ENCODE measurements at regions not wholly inside any gene's neighbourhood (a gene's known extent, or its start where the extent isn't known, plus 50 kb on each side); places are given as distances from the start of the nearest gene placed in this dataset.
A peak's percentile ranks its signal among the peaks of the same experiment; 100 is the strongest.
"Not testable (repeated sequence)": the region's sequence is repeated elsewhere in the genome, so short reads cannot be mapped to it uniquely, and the experiment has no call there.

DNA sequence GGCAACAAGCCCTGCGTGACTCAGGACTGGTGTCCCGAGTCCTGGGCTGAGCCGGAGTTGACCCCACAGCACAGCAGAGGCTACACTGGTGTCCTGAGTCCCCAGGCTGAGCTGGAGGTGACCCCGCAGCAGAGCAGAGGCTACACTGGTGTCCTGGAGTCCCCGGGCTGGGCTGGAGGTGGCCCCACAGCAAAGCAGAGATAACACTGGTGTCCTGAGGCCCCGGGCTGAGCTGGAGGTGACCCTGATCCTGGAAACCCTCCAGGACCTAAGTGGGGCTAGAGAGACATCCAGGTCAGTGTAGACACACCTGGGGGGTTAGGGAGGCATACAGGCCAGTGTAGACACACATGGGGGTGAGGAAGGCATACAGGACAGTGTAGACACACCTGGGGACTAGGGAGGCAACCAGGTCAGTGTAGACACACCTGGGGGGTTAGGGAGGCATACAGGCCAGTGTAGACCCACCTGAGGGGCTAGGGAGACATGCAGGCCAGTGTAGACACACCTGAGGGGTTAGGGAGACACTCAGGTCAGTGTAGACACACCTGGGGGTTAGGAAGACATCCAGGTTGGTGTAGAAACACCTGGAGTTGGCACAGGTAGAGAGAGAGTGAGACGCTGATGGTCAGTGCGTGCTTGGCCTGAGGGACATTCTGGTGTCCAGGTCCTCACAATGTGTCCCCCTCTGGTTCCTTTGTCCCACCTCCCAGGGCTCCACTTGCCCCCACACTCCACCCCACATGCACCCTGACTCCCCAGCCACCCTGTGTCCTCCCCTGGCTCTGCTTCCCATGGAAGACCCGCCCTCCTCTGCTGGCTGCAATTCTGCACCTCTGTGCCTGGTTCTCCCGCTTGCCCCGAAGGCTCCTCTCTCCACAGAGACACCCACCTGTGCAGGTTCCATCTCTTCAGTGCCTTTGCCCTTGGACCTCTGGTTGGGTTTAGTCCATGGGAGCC lies 321.6 kb upstream of the SFSWAP start:
- no peak for DNase-seq (ENCODE audit: low spot score)
- Histone ChIP-seq H3K9me3 (ENCODE audit: low read depth) (no peaks in the 10 kb centered on the region), H3K27ac (no peak overlapping the region), H3K27me3 (no peaks in the 10 kb centered on the region), H3K79me2 (ENCODE audit: low read depth) (no peaks in the 10 kb centered on the region), H3K4me1 (no peaks in the 10 kb centered on the region), H3K4me3 (no peak overlapping the region), H3F3A (ENCODE audit: low read depth) (no peaks in the 10 kb centered on the region), H4K20me1 (ENCODE audit: low read depth) (no peaks in the 10 kb centered on the region), H3K36me3 (no peaks in the 10 kb centered on the region), H2AFZ (replicated peaks) (no peak overlapping the region), H3K4me2 (no peak overlapping the region), H3K9ac (no peak overlapping the region)
- TF ChIP-seq, protein P1, sequence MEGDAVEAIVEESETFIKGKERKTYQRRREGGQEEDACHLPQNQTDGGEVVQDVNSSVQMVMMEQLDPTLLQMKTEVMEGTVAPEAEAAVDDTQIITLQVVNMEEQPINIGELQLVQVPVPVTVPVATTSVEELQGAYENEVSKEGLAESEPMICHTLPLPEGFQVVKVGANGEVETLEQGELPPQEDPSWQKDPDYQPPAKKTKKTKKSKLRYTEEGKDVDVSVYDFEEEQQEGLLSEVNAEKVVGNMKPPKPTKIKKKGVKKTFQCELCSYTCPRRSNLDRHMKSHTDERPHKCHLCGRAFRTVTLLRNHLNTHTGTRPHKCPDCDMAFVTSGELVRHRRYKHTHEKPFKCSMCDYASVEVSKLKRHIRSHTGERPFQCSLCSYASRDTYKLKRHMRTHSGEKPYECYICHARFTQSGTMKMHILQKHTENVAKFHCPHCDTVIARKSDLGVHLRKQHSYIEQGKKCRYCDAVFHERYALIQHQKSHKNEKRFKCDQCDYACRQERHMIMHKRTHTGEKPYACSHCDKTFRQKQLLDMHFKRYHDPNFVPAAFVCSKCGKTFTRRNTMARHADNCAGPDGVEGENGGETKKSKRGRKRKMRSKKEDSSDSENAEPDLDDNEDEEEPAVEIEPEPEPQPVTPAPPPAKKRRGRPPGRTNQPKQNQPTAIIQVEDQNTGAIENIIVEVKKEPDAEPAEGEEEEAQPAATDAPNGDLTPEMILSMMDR (IDR thresholded peaks at IDR 0.05) = no peak
- TF ChIP-seq EZH2 (IDR thresholded peaks at IDR 0.05) (no peak), EZH2phosphoT487 (IDR thresholded peaks at IDR 0.05) (no peak)
- Mint-ChIP-seq H3K4me3 (no peak overlapping the region), H3K27ac (no peak overlapping the region), H3K36me3 (no peaks in the 10 kb centered on the region), H3K9me3 (no peaks in the 10 kb centered on the region), H3K4me1 (peaks cover 7% of the 10 kb centered on the region), H3K27me3 (ENCODE audit: insufficient read depth, low read depth) (peaks cover 15% of the 10 kb centered on the region)

DNA sequence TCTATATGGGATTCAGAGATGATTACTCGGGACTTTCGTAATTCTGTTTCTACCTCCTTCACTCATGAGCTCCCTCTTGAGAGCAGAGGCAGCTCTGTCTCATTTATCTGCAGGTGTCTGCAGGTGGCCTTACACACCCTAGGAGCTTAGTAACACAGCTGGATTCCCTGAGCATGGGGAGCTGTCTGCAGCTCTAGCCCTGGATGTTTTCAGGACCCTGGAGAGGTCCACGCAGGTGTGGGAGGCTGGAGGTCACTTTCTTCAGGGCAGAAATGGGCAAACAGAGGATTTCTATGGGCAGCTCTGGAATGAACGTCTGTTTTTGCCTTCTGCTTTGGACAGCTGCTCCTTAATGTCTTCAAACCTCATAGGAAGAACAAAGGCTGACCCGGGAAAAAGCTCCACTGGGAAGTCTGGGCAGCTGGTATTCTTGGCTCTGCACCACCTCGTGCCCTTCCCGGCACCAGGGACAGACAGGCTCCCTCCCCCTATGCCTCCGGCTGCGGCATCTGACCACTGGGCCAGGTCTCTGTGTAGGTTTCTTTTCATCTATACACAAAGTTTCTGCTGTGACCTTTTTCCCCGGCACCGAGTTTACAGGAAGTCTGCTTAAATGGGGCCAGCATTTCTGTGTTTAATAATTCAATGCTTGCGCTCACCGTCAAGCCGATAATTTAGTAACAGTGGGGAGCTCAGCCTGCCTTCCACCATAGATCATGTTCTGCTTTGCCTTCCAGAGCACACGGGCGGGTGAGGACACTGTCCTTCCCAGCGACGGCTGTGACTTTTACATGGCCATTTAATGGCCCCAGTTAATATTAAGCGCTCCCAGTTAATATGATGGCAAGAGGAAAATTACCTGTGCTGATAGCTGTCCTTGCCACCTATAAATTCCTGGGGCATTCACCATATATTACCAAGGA lies 320.2 kb upstream of the SFSWAP start:
- Histone ChIP-seq H3K27ac (no peak overlapping the region), H3K36me3 (no peaks in the 10 kb centered on the region), H3K9ac (no peak overlapping the region), H3K4me3 (no peak overlapping the region), H3K27me3 (no peaks in the 10 kb centered on the region), H4K20me1 (ENCODE audit: low read depth) (no peaks in the 10 kb centered on the region), H3K9me3 (ENCODE audit: low read depth) (no peaks in the 10 kb centered on the region), H3K79me2 (ENCODE audit: low read depth) (no peaks in the 10 kb centered on the region), H3K4me2 (no peak overlapping the region), H3F3A (ENCODE audit: low read depth) (no peaks in the 10 kb centered on the region), H2AFZ (replicated peaks) (no peak overlapping the region), H3K4me1 (no peaks in the 10 kb centered on the region)
- H3K27me3 Mint-ChIP-seq (ENCODE audit: insufficient read depth, low read depth) = peaks cover 20% of the 10 kb centered on the region
- peaks cover 7% of the 10 kb centered on the region for H3K4me1 Mint-ChIP-seq
- H3K9me3 Mint-ChIP-seq = no peaks in the 10 kb centered on the region
- no peak overlapping the region for H3K4me3 Mint-ChIP-seq
- no peaks in the 10 kb centered on the region for H3K36me3 Mint-ChIP-seq
- TF ChIP-seq EZH2 (IDR thresholded peaks at IDR 0.05) = no peak
- TF ChIP-seq, protein P1 (IDR thresholded peaks at IDR 0.05) = peak; percentile 6
- peak overlapping the region; percentile 33 for H3K27ac Mint-ChIP-seq
- DNase-seq (ENCODE audit: low spot score) = peak; percentile 79

DNA sequence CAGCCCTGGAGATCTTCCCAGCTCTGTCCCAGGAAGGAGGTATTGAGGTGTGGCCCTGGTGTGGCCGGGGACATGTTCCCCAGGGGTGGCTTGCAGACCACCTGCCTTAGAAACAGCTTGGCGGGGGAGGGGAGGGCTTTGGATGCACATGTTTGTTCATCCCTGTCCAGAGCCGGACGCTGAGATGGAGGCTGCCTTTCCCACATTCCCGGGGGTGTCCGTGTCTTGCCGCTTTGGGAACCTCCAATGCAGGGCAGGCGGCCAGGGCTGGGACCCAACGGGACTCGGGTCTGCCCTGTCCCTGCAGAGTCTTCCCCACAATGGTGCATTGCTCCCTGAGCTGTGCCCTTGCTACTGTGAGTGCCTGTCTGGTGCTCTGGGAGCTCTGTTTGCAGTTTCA lies 319.5 kb upstream of the SFSWAP start:
- H2AFZ ChIP-seq (replicated peaks) = no peak overlapping the region
- Mint-ChIP-seq H3K27ac (no peak overlapping the region), H3K4me3 (no peak overlapping the region), H3K9me3 (no peaks in the 10 kb centered on the region), H3K27me3 (ENCODE audit: insufficient read depth, low read depth) (peaks cover 20% of the 10 kb centered on the region), H3K36me3 (no peaks in the 10 kb centered on the region), H3K4me1 (peaks cover 7% of the 10 kb centered on the region)
- H3K4me3 ChIP-seq = no peak overlapping the region
- H3K27me3 ChIP-seq = no peaks in the 10 kb centered on the region
- no peak for TF ChIP-seq EZH2 (IDR thresholded peaks at IDR 0.05)
- TF ChIP-seq, protein P1 (IDR thresholded peaks at IDR 0.05) = no peak
- no peak for TF ChIP-seq EZH2phosphoT487 (IDR thresholded peaks at IDR 0.05)
- no peak overlapping the region for H3K27ac ChIP-seq
- H3K9me3 ChIP-seq (ENCODE audit: low read depth) = peaks cover 4% of the 10 kb centered on the region
- H3K9ac ChIP-seq = no peak overlapping the region
- DNase-seq (ENCODE audit: low spot score) = no peak
- no peaks in the 10 kb centered on the region for H3F3A ChIP-seq (ENCODE audit: low read depth)
- H3K36me3 ChIP-seq = no peaks in the 10 kb centered on the region
- H3K4me2 ChIP-seq = no peak overlapping the region
- H3K79me2 ChIP-seq (ENCODE audit: low read depth) = no peaks in the 10 kb centered on the region
- no peaks in the 10 kb centered on the region for H3K4me1 ChIP-seq
- H4K20me1 ChIP-seq (ENCODE audit: low read depth) = no peaks in the 10 kb centered on the region

DNA sequence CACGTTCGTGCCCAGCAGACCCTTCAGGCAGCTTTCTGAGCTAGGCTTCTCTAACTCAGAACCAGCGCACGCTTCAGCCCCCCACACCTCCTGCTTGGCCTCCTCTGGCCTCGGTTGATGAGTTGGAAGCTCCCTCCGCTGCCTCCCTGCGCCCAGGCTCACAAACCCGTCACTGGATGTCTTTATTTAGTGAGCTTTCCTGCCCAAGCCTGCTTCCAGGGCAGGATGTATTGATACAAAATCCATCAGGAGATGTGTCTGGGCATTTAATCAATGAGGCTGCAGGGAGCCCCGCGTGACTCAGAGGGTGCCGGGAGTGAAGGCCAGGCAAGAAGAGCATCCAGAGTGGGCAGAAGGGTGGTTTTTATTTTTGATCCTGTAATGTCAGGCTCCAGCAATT lies 316.1 kb upstream of the SFSWAP start:
- H3K4me3 ChIP-seq; H3K4me3 Mint-ChIP-seq; H3K4me1 Mint-ChIP-seq; H3K27ac Mint-ChIP-seq; H4K20me1 ChIP-seq (ENCODE audit: low read depth); H2AFZ ChIP-seq (replicated peaks); H3K9ac ChIP-seq; H3K4me2 ChIP-seq; H3K9me3 ChIP-seq (ENCODE audit: low read depth); H3K36me3 Mint-ChIP-seq; H3K27ac ChIP-seq; H3F3A ChIP-seq (ENCODE audit: low read depth); H3K36me3 ChIP-seq; H3K27me3 ChIP-seq; H3K79me2 ChIP-seq (ENCODE audit: low read depth); H3K4me1 ChIP-seq; DNase-seq (ENCODE audit: low spot score): not testable (repeated sequence)
- Mint-ChIP-seq H3K27me3 (ENCODE audit: insufficient read depth, low read depth) (peaks cover 19% of the 10 kb centered on the region), H3K9me3 (peaks cover 18% of the 10 kb centered on the region)

DNA sequence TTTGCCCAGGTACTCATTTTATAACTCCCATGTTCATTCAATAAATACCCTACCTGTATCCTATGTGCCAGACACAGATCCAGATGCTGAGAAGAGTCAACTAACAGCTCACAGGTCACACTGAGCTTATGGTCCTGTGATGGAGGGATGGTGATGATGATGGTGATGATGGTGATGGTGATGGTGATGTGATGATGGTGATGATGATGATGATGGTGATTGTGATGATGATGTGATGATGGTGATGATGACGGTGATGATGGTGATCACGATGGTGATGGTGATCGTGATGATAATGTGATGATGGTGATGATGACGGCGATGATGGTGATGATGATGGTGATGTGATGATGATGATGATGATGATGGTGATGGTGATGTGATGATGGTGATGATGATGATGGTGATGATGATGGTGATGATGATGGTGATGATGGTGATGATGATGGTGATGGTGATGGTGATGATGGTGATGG lies 315.6 kb upstream of the SFSWAP start:
- not testable (repeated sequence) for H3K9me3 ChIP-seq (ENCODE audit: low read depth); H3K9ac ChIP-seq; H3K4me1 ChIP-seq; H3K27me3 ChIP-seq; H3K79me2 ChIP-seq (ENCODE audit: low read depth); H3K4me3 Mint-ChIP-seq; H3K36me3 Mint-ChIP-seq; H3K4me3 ChIP-seq; H3K36me3 ChIP-seq; H3K27ac ChIP-seq; H3K4me2 ChIP-seq; H3F3A ChIP-seq (ENCODE audit: low read depth); H2AFZ ChIP-seq (replicated peaks); H3K27ac Mint-ChIP-seq; DNase-seq (ENCODE audit: low spot score); H4K20me1 ChIP-seq (ENCODE audit: low read depth); H3K4me1 Mint-ChIP-seq
- Mint-ChIP-seq H3K27me3 (ENCODE audit: insufficient read depth, low read depth) (peaks cover 15% of the 10 kb centered on the region), H3K9me3 (peaks cover 18% of the 10 kb centered on the region)
